HG03097 (cell line): ENCODE measurements at regions not wholly inside any gene's neighbourhood (a gene's known extent, or its start where the extent isn't known, plus 50 kb on each side); places are given as distances from the start of the nearest gene placed in this dataset.
A peak's percentile ranks its signal among the peaks of the same experiment; 100 is the strongest.

Experiments used
- ATAC-seq: cut with Tn5 transposase; IDR thresholded peaks from one replicate; pipeline ENCODE4 v1.9.1; 2021; ENCODE audit not compliant: unreplicated experiment, low FRiP score

DNA sequence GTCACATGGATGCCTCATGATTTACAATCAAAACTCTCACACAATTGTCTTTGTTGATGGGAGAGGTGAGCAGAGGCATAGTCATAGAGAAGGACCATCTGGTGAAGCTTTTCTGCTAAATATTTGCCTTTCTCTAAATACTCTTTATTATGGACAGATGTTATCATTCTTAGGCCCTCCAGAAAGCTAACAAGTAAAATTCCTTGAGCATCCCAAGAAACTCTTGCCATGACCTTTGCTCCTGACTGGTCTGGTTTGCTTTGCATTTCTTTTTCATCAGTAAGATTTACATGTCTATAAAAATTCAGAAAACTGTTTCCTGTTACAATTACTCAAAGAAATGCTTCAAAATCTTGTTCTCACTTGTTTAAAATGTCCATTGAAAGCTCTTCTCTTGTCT, 1336.6 kb upstream of the CDH8 start:
- ATAC-seq: no peak

- ATAC-seq: no peak
Observed at GRCh38 chr16:63372283-63372682, 1336.0 kb upstream of the CDH8 start.

DNA sequence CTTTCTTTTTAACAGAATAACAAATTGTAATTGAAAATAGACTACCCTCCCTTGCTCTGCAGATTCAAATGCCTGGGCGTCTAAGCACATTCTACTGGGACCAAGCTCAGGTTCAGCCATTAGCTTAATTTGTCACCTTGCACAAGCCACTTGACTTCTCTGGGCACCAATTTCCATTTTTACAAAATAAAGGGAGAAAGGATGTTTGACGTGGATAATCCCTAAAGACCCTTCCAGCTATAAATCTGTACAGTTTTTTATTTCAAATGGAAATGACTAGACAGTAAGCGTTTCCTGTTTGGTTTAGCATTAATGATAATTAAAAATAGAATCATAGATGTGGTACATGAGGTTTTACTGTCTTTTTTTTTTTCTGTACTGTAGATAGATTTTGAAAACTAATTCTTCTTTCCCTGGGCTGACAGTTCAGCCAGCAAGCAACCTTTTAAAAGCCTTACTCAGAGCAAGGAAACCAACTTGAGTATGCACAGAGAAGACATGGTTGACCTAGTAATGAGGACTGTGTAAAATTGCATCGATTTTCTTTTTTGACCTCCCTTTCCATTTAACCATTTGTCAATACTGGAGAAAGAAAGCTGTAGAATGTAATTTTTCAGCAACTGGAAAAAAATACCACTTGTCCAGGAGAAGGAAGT, 1329.5 kb upstream of the CDH8 start:
- no peak for ATAC-seq

GRCh38 chr16:63363738-63364137, 1327.5 kb upstream of the CDH8 start:
- no peak for ATAC-seq

DNA sequence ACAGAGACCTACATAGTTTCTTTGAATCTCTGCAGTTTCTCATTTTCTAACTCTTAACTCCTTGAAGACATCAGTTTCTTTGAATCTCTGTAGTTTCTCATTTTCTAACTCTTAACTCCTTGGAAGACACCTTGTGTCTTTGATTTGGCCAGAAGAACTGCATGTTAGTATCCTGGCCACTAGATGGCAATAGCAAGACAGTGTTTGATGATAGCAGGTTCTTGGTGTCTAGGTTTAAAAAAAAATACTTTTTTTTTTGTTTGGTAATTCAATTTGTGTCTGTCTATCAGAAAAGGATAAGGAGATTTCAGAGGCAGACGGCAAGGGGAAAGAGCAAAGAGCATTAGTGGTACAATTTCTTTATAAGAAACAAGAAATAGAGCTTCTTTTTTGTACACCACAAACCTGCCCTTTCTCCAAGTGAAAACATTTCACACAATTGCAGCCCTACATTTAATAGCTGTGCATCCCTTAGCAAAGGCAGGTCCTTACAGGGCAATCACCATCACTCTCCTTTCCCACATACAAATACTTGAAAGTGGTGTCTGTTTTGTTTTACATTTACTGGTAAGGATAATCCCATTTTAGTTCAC, 1324.9 kb upstream of the CDH8 start:
- ATAC-seq: peak; percentile 73

DNA sequence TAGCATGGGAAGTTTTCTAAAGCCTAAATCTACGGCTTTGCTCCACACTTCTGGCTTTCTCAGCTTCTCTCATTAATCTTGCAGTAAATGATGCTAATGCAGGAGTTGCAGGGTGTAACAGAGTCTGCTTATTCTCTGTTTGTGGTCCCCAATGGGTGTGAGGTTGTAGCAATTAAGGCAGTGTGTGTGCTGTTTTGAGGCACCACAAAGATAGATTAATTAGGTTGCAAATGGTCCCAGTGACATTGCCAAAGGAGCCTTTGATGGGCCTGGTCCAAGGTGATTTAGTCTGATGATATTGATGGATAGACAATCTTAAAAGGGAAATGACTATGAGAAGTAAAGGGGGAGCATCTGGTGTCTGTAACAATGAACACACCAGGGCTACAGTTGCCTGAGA, 1313.7 kb upstream of the CDH8 start:
- ATAC-seq: no peak

GRCh38 chr16:63346000-63346399, 1309.8 kb upstream of the CDH8 start:
- no peak for ATAC-seq

DNA sequence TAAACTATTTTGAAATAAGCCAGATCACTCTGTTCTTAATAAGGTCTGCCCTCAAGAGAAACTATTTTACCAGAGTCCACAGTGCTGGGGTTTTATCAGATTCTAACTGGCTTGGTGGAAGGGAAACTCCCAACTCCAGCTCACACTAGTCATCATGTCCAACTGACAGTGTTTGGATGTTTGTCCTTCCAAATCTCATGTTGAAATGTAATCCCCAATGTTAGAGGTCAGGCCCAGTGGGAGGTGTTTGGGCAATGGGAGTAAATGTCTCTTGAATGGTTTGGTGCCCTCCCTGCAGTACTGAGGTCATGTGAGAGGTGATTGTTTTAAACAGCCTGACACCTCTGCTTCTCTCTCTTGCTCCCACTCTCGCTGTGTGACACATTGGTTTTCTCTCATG, 1301.0 kb upstream of the CDH8 start:
- ATAC-seq: no peak

- ATAC-seq: no peak
Observed at GRCh38 chr16:63331111-63331510, 1294.9 kb upstream of the CDH8 start.

GRCh38 chr16:63326736-63327339, 1290.6 kb upstream of the CDH8 start:
- ATAC-seq: no peak

DNA sequence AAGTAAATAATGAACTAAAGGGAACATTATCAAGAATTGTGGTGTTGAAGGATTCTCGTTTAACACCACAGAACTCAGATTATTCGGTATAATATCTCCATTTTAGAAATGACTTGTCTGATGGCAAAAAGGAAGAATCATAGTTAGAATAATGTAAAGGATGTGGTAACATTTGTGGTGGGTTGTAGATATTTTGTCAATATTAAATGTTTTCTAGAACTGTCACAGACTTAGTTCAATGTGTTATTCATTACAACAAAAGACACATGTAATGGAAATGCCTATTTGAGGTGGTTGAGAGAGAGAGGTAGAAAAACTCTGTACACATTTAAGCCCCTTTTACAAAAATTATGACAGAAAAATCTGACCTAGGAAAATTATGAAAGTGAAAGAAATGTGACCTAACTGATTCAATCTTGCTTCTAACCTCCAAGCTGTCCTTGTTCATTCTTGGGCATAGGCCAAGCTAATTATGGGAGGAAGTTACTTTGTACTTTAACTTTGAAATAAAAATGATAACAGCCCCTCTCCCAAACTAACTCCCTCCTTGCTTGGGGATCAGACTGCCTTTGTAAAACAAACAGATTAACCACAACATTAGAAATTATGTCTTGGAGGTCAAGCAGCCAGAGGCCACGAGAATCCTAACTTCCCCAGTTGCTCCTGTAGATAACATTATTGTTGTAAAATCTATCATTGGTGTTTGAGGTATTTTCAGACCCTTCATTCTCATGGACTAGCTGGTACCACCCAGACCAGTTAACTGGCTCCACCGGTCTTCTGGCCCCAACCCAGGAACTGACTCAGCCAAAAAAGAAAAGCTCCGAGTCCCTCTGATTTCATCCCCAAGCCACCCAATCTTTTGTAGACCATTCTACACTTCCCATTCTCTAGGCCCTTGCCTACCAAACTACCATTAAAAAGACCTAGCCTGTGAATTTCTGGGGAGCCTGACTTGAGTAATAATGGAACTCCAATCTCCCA, 1287.8 kb upstream of the CDH8 start:
- ATAC-seq: no peak

- ATAC-seq: no peak
Observed at GRCh38 chr16:63323055-63323454, 1286.8 kb upstream of the CDH8 start.

GRCh38 chr16:63315229-63315628, 1279.0 kb upstream of the CDH8 start:
- no peak for ATAC-seq

DNA sequence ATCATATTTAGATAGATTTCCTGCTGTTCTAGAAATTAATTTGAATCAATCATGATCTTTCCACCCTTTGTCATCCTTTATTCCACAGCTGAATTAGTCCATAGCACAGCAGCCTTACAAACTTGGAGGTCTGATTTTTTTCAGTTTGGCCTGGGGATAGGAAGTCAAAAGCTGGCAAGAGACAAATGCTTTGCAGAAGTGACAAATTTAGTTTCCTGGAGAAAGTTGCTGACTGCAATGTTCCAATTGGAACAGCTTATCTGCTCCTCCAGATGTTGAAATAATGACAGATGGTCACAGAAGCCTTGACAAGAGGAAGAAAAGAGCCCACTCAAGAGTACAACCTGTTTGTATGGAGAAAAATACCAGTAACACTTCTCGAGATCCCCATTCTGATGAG, 1276.1 kb upstream of the CDH8 start:
- ATAC-seq: no peak

DNA sequence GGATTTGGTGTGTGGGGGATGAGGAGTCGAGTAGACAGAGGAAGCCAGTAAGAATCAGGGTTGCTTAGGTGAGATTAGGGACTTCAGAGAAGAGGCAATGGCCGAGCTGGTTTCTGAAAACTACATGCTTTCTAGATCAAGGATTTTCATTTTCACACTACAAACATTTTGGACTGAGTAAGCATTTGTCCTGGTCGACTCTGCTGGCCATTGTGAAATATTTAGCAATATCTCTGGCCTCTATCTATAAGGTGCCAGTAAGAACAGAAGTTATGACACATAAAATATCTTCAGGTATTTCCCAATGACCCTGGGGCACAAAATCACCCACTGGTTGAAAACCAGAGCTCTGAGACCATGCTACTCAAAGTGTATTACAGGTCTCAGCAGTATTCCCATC, 1275.1 kb upstream of the CDH8 start:
- ATAC-seq: no peak

GRCh38 chr16:63302811-63303210, 1266.6 kb upstream of the CDH8 start:
- ATAC-seq: no peak

DNA sequence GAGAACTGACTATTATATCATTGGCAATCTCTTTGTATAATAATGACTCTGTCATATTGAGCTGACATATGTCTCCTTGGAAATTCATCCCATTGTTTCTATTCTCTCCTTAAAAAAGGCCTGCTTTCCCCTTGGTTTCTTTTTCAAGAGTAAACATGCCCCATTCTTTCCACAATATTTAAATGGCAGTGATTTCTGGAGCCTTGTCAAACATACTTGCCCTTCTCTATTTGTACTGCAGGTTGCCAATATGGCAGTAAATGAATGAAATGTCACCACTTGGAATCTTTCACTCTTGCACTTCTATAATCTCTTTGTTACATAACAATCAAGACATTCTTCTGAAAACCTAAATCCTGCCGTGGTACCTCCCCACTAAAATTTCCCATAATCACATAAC, 1265.1 kb upstream of the CDH8 start:
- ATAC-seq: no peak

DNA sequence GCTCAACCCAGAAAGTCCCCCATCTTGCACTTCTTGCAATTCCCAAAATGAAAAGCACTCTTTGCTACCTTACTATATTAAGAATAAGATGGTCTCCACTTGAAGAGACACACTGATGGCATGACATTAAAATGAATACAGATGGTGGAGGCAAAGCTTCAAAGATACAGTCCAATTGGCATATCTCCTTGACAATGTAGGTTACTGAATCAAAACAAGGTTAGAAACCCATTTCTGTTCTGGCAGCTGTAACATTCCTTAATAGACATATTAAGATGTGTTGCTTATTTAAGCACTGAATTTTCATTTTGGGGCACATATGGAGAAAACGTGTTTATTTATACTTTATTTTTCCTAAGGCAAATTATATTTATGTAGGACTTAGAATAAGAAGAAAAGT, 1262.8 kb upstream of the CDH8 start:
- no peak for ATAC-seq

- ATAC-seq: no peak
Observed at GRCh38 chr16:63292036-63292435, 1255.8 kb upstream of the CDH8 start.

- ATAC-seq: no peak
Observed at GRCh38 chr16:63289834-63290460, 1253.7 kb upstream of the CDH8 start.

- no peak for ATAC-seq
Observed at GRCh38 chr16:63287401-63287800, 1251.2 kb upstream of the CDH8 start.
